ENCODE measurements at regions not wholly inside any gene's neighbourhood (a gene's known extent, or its start where the extent isn't known, plus 50 kb on each side); places are given as distances from the start of the nearest gene placed in this dataset.

DNA sequence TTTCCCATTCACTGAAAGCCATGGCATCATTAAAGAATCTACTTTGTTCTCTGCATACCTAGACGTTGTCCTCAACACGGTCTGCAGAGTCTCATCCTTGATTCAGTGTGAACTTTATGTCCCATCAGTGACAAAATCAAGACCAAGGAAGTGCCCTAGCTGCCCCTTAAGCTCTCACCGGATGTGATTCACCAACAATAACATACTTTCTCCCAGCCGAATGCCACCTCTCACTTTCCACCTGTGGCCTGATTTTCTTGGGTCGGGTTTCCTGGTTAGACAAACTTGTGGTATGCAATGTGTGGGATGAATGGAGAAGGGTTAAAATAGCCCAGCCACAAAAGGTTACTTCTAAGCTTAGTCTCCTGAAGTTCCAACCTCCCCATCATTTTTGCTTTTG lies 145.3 kb upstream of the PAPPA start:
- DNase-seq = no peak

DNA sequence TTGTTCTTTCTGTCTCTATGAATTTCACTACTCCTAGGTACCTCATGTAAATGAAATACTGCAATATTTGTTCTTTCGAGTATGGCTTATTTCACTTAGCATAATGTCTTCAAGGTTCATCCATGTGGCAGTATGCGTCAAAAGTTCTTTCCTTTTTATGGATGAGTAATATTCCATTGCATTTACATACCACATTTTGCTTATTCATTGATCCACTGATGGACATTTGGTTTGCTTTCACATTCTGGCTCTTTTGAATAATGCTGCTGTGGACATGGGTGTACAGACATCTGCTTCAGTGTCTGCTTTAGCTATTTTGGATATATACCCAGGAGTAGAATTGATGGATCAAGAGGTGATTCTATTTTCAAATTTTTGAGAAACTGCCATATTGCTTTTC lies 144.2 kb upstream of the PAPPA start:
- DNase-seq = no peak

DNA sequence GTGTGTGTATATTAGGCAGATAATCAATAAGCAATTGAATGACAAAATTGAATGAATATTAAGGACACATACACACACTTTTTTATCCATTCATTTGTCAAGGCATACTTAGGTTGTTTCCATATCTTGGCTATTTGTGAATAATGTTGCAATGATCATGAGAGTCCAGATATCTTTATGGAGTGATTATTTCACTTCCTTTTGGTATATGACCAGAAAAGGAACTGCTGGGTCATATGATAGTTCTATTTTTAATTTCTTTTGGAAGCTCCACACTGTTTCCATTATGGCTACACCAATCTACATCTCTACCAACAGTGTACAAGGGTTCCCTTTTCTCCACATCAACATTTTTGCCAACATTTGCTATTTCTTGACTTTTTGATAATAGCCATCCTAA lies 137.7 kb upstream of the PAPPA start:
- no peak for DNase-seq

DNA sequence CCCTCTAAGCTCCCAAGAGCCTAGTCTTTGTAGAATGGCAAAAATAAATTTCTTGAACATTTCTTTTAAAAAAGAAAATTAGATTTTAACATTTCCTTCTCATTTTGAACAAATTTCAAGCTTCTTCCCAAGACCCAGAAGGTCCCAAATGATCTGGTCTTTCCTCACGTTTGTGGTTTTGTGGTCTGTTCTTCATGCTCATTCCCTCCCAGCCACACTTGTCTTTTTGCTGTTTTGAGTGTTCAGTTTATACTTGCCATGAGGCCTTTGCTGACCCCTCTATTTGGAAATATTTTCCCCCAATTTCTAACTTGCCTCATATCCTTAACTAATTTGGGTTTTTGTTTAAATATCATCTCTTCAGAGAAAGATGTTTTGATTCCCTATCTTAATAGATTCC lies 133.4 kb upstream of the PAPPA start:
- no peak for DNase-seq

DNA sequence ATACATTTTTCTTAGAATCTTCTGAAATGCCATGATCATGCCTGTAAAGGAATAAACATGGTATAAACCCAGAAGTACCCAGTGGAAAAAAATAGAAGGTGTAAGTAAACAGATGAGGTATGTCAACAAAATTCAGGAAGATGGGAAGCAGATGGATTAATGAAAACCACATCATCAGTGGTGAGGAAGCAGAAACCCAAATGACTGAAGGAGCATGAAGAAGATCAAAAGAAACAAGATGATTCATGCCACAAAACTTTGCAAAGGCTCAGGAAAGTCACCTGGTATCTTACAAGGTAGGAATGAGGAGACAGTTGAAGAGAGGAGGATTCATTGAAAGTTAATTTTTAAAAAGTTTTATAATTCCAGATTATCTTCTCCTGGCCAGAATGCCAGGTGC lies 132.8 kb upstream of the PAPPA start:
- DNase-seq = no peak

DNA sequence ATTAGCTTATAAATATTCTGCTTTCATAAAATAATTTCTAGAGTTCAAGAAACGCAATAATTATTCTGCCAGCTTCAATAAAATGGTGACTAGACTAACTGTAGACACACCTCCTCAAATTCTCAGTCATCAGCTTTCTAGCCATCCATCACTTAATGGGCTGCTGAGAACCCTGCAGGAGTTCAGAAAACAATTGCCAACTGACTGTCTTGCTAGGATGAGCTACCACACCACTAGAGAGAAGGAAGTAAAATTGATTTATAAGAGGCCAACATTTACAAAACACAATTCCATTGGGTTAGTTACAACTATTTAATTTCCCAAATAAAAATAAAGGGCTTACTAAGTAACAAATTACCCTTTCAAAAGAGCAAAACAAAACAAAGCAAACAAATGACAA lies 126.5 kb upstream of the PAPPA start:
- no peak for DNase-seq

DNA sequence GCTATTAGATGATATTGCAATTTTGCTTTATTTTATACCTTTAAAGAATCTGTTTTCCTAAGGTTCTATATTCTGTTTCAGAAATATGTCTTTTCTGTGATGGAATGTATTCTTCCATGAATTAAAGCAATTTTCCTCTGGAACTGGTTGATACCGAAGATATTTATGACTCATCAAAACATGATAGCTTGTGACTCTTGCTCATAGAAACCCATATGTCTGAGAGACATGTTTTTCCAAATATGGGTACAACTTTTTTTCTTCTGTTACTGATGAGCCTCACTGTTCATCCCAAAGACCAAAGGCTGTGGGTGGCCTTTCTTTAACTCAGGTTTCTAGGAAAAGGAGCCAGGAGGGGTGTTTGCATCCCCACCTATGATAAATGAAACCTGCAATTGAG lies 126.1 kb upstream of the PAPPA start:
- no peak for DNase-seq

DNA sequence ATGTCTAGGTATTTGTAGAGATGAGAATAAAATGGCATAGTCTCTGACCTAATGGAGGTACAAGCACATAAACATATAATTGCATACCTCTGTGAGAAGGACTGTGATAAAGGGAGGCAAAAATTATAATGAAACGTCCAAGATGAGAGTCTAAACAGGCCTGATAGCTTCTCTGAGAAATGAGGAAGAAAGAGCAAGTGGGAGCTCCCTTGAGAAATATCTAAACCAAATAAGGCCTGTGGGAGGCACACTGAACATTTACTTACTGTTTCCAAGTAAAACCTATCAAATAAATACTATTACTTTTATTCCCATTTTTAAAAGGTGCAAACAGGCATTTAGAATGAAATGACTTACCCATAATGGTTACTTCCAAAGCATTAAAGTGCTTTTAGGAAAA lies 125.6 kb upstream of the PAPPA start:
- DNase-seq = no peak

DNA sequence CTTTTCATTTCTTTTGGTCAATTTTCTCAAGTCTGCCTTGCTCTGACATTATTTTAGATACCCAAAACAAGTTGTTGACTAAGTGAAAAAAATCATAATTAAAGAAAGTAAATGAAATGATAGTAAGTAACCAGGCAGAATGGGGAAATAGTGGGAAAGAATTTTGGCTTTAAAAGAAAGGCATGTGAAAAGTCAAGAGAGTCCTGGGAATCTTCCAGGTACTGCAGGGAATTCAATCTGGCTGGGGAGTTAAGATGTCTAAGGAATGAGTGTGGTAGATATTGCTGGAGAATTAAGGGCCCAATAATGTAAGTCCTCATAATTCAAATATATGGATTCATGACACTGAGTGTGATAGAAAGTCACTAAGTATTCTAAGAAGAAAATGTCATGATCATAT lies 123.1 kb upstream of the PAPPA start:
- DNase-seq = no peak

DNA sequence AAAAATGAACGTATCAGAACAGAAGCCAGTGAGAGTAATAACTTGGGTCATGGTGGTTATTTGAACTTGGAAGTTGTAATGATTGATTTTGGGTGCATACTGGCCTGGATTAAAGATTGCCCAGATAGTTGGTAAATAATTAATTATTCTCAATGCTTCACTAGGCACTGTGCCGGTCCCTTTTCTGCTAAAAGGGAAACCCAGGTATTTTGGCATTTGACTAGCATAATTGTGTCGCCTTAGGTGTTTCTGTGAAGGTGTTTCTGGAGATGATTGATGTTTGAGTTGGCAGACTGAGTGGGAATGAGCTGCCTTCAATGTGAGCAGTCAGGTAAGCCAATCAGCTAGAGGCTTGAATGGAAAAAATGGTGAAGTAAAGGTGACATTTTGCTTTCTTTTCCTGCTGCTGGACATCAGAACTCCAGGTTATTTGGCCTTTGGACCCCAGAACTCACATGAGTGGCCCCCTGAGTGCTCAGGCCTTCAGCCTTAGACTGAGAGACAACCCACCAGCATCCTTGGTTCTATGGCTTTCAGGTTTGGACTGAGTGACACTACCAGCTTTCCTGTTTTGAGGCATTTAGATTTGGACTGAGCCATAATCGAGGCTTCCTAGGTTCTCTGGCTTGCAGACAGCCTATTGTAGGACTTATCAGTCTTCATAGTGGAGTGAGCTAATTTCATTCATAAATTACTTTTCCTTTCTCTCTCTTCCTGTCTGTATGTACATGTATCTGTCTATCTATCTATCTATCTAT lies 120.7 kb upstream of the PAPPA start:
- DNase-seq = no peak

DNA sequence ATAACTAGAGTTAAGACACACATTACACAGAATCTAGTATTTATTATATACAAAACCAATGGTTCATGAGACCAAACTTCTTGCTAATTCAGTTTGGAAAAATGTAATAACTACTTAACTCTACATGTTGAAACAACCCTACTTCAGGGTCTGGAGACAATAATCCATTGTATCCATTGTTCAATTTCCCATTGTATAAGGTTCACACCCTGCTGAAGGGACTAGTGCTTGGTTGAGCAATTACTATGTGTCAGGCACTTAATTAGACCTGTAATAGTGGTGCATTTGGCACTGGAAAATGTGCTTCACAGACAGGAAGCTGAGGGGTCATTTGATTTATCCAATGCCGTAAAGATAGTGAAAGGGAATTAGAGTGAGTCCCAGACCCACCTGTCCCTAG lies 114.3 kb upstream of the PAPPA start:
- DNase-seq = no peak

DNA sequence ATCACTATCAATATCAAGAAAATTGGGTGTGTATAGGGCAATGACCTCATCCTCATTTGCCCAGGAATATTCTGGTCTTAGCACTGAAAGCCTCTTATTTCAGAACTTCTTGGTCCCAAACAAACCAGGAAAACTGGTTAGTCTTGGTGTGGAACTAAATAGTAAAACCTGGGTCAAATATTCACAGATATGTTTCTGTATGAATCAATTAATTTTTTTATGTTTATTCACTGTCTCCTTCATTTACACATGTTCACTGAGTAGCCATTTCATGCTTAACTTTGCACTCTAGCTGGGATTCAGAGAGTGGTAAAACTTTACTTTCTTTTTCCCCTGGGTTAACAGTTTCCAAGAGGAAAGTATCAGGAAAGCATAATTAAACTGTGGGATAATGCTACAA lies 113.7 kb upstream of the PAPPA start:
- no peak for DNase-seq

DNA sequence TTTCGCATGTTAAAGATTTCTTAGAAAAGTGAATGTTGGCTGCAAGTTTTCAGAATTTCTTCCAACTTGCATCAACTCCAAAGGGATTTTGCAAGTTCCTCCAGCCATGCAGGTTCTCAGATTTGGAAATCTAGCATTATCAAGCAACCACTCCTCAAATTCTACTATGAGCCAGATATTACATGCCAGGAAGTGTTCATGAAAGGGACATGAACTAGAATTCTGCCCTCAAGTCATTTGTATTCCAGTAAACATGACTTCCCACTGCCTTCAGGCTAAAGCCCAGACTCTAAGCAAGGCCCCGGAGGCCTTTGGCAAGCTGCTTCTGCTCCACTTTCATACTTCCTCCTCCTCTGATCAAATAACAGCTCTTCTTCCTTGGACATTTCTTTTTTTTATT lies 111.3 kb upstream of the PAPPA start:
- no peak for DNase-seq

DNA sequence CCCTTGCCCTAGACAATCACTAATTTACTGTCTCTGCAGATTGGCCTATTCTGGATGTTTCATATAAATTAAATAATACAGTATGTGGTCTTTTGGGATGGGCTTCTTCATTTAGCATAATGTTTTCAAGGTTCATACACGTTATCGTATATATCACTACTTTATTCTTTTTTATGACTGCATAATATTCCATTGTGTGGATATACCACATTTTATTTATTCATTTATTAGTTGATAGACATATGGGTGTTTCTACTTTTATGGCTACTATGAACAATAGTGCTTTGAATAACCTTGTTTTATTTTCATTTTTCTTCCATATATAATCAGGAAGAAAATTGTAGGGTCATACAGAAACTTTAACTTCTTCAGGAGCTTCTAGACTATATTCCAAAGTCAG lies 108.5 kb upstream of the PAPPA start:
- no peak for DNase-seq

DNA sequence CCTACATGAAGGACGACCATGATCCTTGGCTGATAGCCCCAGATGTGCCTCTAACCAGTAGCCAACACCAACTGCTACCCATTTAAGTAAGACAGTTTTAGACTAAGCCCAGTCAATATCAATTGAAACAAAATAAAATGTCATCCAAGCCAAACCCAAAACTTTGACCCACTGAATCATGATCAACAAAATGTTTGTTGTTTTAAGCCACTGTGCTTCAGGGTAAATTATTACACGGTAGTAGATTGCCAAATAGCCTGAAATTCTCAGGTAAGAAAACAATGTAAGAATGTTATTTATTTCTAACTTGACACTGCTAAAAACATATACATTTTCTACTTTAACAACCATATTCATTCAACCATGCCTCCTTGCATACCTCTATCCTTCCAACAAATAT lies 105.5 kb upstream of the PAPPA start:
- no peak for DNase-seq

DNA sequence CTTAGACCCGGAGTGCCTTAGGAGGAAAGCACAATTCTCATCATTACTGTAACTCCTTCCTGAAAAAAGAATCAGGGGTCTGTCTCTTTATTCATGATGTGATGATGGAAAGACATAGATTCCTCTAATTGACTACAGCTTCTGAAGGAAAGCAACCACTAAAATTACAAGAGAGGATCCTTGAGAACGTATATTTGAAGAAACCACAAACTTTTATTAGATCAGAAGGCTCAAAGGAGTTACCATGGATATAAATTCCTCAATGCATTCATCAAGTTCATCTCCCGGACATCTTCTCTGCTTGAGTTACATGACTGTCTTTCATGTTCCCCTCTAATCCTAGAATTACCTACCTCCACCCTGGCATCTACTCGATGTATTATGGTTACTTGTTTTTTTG lies 104.1 kb upstream of the PAPPA start:
- no peak for DNase-seq

DNA sequence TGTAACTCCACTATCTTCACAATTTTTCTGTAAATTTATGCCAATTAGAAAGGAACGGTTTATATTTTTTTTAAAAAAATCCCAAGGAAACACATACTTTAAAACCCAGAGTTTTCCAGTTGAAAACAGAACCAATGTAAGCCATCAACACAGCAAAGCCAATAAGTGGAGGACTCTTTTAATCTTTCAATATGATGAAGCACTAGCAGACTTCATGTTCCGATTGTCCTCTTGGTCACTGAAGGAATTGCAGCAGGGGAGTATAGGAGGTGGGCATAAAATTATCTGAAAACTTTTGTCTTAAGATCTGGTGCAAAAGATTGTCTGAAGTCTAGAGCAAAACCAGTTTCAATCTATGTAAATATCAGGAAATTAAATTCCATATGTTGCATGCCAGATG lies 102.1 kb upstream of the PAPPA start:
- DNase-seq = no peak

DNA sequence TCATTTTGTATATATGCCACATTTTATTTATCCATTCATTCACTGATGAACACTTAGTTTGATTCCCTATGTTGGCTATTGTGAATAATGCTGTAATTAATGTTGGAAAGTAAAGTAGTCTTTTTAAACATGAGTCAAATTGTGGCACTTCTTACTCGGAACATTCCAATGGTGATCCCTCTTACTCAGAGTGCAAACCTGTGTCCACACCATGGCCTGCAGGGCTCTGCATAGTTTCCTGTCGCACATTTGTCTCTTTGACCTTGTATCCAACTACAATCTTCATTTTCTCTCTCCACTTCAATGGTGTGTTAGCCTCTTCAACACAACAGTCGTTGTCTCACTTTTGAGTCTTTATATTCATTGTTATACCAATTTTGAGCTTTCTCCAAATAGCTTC lies 98.1 kb upstream of the PAPPA start:
- DNase-seq = no peak

DNA sequence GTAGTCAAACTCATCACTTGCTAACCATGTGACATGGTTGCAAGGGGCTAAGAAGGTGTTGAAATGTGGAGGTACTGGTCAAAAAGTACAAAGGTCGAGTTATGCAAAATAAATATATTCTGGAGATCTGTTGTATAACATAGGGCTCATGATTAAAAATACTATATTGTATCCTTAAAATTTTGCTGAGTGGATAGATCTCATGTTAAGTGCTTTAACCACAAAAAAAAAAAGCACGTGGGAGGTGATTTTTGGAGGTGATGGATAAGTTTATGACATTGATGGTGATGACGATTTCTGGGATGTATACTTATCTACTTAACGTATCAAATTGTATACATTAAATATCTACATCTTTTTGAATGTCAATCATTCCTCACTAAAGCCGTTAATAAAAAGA lies 96.2 kb upstream of the PAPPA start:
- no peak for DNase-seq

DNA sequence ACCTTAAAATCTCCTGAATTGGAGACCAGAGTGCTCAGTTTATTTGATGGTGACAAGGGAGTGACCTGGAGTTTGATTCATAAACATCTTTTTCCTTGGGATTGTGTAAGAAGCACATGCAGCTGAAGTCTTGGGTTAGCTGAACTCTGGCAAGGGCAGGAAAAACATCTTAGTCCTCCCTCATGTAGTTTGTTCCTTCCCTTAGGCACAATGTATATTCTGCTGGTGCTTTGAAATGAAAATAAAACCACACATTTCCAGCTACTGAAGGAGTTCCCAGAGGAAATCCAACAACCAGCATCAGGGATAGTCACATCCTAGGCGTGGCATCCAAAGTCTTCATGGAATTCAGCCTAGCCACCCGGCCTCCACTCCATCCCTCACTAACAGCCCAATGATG lies 95.2 kb upstream of the PAPPA start:
- no peak for DNase-seq

DNA sequence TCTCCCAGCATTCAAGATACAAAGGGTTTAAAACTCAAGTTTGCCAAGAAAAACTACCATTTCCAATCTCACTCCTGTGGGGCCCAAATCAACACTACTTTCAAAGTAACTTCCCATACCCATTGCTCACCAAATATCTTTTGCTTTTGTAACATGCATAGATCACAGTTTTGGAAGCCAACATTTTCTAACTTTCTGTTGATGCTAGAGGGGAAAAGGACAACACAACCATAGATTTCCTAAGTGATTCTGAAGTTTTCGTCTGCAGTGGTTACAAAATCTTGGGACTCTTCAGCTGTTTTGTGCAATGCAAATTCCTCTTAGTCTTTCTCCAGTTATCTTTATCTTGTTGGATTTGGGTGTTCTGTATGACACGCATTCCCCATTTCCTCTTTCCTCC lies 94.1 kb upstream of the PAPPA start:
- no peak for DNase-seq

DNA sequence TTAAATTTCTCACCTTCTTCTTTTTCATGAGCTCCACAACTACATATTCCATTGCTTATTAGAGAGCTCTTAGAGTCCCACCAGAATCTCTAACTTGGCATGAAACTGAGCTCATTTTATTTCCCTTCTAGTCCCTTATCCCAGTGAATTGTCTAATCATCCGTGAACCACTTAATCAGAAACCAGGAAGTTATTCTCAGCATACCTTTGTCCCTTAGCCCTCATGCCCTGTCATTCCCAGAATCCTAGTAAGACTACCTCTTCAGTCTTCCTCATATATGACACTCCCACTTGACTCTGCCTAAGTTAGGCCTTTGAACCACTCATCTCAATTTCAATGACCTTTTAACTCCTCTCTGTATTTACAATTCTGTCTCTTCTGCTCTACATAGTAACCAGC lies 93.0 kb upstream of the PAPPA start:
- no peak for DNase-seq

DNA sequence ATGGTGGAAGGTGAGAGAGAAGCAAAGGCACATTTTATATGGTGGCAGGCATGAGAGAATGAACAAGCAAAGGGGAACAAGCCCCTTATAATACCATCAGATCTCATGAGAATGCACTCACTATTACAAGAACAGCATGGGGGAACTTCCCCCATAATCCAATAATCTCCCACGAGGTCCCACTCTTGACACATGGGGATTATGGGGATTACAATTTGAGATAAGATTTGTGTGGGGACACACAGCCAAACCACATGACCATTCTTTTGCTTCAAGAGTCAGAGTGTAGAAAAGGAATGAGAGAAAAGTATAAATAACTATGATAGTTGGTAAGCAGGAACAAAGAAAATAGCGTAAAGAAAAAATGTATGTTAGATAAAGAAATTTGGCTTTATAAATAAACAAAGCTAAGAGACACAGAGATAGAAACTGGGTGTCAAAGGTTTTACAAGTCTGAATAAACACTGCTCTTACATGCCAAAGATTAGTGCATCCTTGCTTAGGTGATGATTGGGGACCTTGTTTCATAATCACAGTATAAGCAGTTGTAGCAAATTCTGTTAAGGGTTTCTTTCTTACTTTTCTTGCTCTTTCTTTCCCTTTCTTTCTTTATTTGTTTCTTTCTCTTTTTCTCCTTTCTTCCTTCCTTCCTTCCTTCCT lies 91.9 kb upstream of the PAPPA start:
- DNase-seq = no peak

DNA sequence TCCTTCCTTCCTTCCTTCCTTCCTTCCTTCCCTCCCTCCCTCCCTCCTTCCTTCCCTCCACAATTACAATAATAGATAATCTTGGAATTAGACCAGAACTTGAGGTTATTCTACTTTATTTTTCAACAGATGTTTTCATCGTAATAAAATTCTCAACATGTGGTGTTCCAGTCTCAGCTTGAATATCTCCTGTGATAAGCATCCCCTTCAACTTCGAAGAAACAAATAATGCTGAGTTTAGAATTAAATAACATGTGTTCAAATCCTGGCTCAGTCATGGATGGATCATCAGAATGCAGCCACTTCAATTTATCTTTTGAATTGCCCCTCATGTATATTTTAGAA lies 91.4 kb upstream of the PAPPA start:
- DNase-seq = no peak

DNA sequence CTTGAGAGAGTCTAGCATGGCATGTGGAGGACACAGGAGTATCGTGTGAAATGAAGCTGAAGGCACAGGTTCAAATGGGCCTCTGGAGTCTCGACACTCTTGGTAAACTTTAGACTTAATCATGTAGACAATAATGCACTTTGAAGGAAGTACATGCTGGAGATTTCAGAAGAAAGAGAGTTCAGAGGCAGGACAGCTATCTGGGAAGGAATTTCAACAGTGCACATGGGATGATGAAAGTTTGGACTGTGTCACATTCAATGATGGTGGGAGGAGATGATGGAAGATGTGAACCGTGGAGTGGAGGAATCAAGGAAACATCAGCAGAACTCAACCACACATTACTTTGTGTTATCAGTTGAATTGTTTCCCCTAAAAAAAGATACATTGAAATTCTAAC lies 88.6 kb upstream of the PAPPA start:
- no peak for DNase-seq
